Adrenal gland (tissue), 9 donors: ENCODE measurements at regions not wholly inside any gene's neighbourhood (a gene's known extent, or its start where the extent isn't known, plus 50 kb on each side); places are given as distances from the start of the nearest gene placed in this dataset.

Experiments
- DNase-seq, 7 donors: peaks; one replicate each; pipeline ENCODE4 v3.0.0-alpha.2; 2019 to 2020
- H3K27ac ChIP-seq, 5 donors: fragments of 200-600 bp; sonication (generic) in 4 of 5; 1 replicate in 3 of 5; 2 replicates in 2 of 5; pipeline versions ENCODE4 v1.5.1 to v1.8.0; 2016 to 2020; ENCODE audit warnings: mild to moderate bottlenecking in 1 of 5
- H3K27me3 ChIP-seq: fragments of 200-600 bp; 2 replicates; pipeline ENCODE4 v1.8.0; 2021
- H3K36me3 ChIP-seq, 2 donors: fragments of 200-600 bp; replicated peaks in 1 of 2; 1 replicate in 1 of 2; 2 replicates in 1 of 2; pipeline versions ENCODE4 v1.5.1 to v1.8.0; 2018 to 2022
- H3K4me1 ChIP-seq, 2 donors: fragments of 200-600 bp; replicated peaks in 1 of 2; 1 replicate in 1 of 2; 2 replicates in 1 of 2; pipeline versions ENCODE4 v1.5.1 to v1.8.0; 2018 to 2021
- H3K4me3 ChIP-seq, 4 donors: fragments of 200-600 bp; sonication (generic) in 3 of 4; one replicate each; pipeline ENCODE4 v1.5.1; 2016 to 2018
- H3K9me3 ChIP-seq, 3 donors: fragments of 200-600 bp; sonication (generic) in 1 of 3; replicated peaks in 1 of 3; 1 replicate in 2 of 3; 2 replicates in 1 of 3; pipeline versions ENCODE4 v1.5.1 to v1.8.0; 2016 to 2021
- POLR2A ChIP-seq, 2 donors: fragments of 450-650 bp; IDR thresholded peaks; one replicate each; pipeline ENCODE4 v1.6.1; 2017; ENCODE audit warnings: antibody characterized with exemption in 2 of 2, mild to moderate bottlenecking in 2 of 2, moderate library complexity in 1 of 2
- WGBS, 4 donors: extraction: QIAGEN DNeasy Blood & Tissue Kit in 2 of 4; methylation state at CpG; one replicate each; pipeline versions ENCODE4 v1.1.5 to v1.1.7; 2013 to 2017; 5-methylcytosine and 5-hydroxymethylcytosine counted together
- intact Hi-C, 2 donors: fragments of 100-400 bp; cut with DNase I; formaldehyde crosslinking; loops; one replicate each; pipeline versions ENCODE4 v1.14.1 to v1.15.0; 2022 to 2023
- TF ChIP-seq, protein P1 (sequence below), 6 experiments: fragments of 450-650 bp in 4 of 6; fragments of 200-600 bp in 2 of 6; sonication (generic) in 1 of 6; IDR thresholded peaks; 1 replicate in 5 of 6; 2 replicates in 1 of 6; pipeline versions ENCODE4 v1.5.1 to v1.8.0; 2016 to 2021; ENCODE audit warnings: antibody characterized with exemption in 6 of 6, mild to moderate bottlenecking in 2 of 6, moderate library complexity in 1 of 6
- donor health status: healthy with polysubstance abuse.
- donor health status: Bipolar disorder and iron deficiency.
- donor health status: DM: yes; HTN: yes; CAD: no.
- donor health status: DM: no; HTN: no; CAD: no.
- donor health status: DM: no; HTN: no; CAD: no.

DNA sequence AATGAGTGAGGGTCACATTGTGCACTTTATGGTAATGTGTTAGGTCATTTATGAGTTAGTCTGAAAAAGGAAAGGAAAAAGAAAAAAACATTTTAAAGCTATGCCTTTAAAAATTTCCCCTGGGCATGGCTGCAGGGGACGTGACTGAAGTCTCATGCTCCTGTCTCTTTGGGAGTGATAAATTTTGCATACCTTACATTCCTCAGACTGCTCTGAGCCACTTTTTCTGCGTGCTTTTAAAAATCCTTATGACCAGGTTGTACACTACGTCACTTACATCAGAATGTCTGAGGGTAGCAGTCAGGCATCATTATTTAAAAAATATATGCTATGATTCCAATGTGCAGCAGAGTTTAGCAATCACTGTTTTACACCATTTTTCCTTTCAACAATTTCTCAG lies 121.2 kb downstream of the RFPL4B start:
- Histone ChIP-seq H3K9me3 (no peaks in the 10 kb centered on the region), H3K4me3 (no peak overlapping the region), H3K36me3 (no peaks in the 10 kb centered on the region), H3K4me1 (no peaks in the 10 kb centered on the region), H3K27ac (no peak overlapping the region), H3K27me3 (no peaks in the 10 kb centered on the region)
- intact Hi-C loops: no loop called here
- TF ChIP-seq POLR2A (IDR thresholded peaks at IDR 0.05): no peak
- TF ChIP-seq, protein P1, sequence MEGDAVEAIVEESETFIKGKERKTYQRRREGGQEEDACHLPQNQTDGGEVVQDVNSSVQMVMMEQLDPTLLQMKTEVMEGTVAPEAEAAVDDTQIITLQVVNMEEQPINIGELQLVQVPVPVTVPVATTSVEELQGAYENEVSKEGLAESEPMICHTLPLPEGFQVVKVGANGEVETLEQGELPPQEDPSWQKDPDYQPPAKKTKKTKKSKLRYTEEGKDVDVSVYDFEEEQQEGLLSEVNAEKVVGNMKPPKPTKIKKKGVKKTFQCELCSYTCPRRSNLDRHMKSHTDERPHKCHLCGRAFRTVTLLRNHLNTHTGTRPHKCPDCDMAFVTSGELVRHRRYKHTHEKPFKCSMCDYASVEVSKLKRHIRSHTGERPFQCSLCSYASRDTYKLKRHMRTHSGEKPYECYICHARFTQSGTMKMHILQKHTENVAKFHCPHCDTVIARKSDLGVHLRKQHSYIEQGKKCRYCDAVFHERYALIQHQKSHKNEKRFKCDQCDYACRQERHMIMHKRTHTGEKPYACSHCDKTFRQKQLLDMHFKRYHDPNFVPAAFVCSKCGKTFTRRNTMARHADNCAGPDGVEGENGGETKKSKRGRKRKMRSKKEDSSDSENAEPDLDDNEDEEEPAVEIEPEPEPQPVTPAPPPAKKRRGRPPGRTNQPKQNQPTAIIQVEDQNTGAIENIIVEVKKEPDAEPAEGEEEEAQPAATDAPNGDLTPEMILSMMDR (IDR thresholded peaks at IDR 0.05): no peak
- DNase-seq: no peak
- 51 to 60% (median 57%) methylated on average over 3 of the region's 3 CpGs for WGBS, 4 donors

DNA sequence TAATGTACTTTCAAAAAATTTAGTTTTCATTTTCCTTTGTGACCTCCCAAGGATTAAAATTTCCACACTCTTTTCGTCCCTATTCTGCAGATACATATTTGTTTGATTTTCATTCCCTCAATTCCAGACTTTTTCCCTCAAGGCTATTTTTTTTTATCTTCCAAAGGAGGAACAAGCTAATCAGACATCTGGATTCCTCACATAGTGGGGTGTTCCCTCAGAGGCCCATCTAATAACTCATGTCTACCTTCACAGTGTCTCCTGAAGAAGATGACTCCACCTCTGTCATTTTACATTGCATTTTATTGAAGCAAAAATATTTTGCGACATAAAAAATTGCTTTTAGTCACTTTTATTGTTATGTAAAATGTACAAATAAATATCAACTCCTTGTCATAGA lies 122.2 kb downstream of the RFPL4B start:
- Histone ChIP-seq H3K27ac (no peak overlapping the region), H3K27me3 (no peaks in the 10 kb centered on the region), H3K4me3 (no peak overlapping the region), H3K9me3 (no peaks in the 10 kb centered on the region), H3K36me3 (no peaks in the 10 kb centered on the region), H3K4me1 (no peaks in the 10 kb centered on the region)
- DNase-seq: no peak
- WGBS, 4 donors: 73 to 83% (median 79%) methylated on average over 2 of the region's 2 CpGs
- intact Hi-C loops: no loop called here
- no peak for TF ChIP-seq POLR2A (IDR thresholded peaks at IDR 0.05)
- TF ChIP-seq, protein P1 (IDR thresholded peaks at IDR 0.05): no peak

DNA sequence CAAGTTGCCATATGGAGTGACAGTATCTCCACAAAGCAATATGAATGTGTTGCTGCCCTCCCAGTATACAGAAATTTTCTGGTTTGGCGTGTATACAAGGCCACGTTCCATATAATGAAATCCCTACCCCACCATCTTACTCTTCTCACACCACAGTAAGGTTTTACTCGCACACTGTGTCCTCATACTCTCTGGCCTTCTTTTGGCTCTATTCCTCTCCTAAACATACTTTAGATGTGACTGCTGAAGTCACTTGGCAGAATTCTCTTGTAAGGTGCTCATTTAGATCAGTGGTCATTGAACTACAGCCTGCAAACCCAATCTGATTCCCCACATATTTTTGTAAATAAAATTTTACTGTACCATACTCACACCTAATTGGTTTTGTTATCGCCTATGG lies 123.2 kb downstream of the RFPL4B start:
- Histone ChIP-seq H3K27ac (no peak overlapping the region), H3K36me3 (no peaks in the 10 kb centered on the region), H3K4me1 (no peaks in the 10 kb centered on the region), H3K4me3 (no peak overlapping the region), H3K27me3 (no peaks in the 10 kb centered on the region), H3K9me3 (no peaks in the 10 kb centered on the region)
- DNase-seq: no peak
- TF ChIP-seq, protein P1 (IDR thresholded peaks at IDR 0.05): no peak
- TF ChIP-seq POLR2A (IDR thresholded peaks at IDR 0.05): no peak
- intact Hi-C loops: no loop called here
- WGBS, 4 donors: 77 to 85% (median 81%) methylated on average over 4 of the region's 4 CpGs

DNA sequence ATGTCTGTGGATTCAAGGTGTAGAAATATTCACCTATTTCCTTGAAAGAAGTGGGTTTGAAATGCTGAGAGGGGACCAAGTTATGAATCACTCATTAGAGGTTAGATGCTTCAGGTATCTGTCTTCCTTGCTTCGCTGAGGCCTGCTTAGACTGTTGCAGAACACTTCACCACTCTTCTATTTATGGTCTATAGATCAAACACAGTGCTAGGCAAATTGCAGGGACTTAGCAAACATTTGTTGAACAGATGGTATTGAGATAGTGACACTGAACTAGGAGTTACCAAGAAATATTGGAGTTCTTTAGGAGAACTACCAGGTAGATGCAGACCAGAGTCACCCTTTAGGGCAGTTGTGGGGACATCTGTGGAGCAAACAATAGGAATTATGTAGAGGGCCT lies 123.8 kb downstream of the RFPL4B start:
- 83 to 88% (median 86%) methylated on average over 1 of the region's 1 CpG for WGBS, 4 donors

More for the DNA sequence above, 123.8 kb downstream of the RFPL4B start:
- Histone ChIP-seq H3K9me3 (no peaks in the 10 kb centered on the region), H3K27ac (no peak overlapping the region), H3K27me3 (no peaks in the 10 kb centered on the region), H3K36me3 (no peaks in the 10 kb centered on the region), H3K4me1 (no peaks in the 10 kb centered on the region), H3K4me3 (no peak overlapping the region)
- intact Hi-C loops: no loop called here
- no peak for DNase-seq
- TF ChIP-seq POLR2A (IDR thresholded peaks at IDR 0.05): no peak
- TF ChIP-seq, protein P1 (IDR thresholded peaks at IDR 0.05): no peak
